ENCODE measurements at regions not wholly inside any gene's neighbourhood (a gene's known extent, or its start where the extent isn't known, plus 50 kb on each side); places are given as distances from the start of the nearest gene placed in this dataset.

DNA sequence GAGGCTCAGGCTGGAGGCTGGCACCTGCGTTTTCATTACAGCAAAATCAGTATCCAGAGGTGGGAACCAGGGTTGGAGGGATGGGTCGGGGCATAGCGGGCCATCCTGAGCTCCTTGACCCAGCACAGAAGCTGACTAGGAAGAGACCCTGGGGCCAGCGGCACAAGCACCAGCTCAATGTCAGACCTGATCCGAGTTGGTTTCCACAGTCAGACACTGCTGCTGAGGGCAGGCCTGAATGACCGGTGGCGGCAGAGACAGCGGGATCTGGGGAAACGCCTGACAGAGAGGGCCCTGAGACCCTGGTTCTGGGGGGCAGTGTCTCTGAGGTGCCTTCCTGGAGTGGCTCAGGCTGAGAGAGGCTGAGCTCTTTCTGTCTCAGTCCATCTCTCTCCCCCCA is 162.0 kb upstream of the C1orf174 start:
- TF ChIP-seq, protein P1, sequence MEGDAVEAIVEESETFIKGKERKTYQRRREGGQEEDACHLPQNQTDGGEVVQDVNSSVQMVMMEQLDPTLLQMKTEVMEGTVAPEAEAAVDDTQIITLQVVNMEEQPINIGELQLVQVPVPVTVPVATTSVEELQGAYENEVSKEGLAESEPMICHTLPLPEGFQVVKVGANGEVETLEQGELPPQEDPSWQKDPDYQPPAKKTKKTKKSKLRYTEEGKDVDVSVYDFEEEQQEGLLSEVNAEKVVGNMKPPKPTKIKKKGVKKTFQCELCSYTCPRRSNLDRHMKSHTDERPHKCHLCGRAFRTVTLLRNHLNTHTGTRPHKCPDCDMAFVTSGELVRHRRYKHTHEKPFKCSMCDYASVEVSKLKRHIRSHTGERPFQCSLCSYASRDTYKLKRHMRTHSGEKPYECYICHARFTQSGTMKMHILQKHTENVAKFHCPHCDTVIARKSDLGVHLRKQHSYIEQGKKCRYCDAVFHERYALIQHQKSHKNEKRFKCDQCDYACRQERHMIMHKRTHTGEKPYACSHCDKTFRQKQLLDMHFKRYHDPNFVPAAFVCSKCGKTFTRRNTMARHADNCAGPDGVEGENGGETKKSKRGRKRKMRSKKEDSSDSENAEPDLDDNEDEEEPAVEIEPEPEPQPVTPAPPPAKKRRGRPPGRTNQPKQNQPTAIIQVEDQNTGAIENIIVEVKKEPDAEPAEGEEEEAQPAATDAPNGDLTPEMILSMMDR (IDR thresholded peaks at IDR 0.05), result no peak
- TF ChIP-seq POLR2A (IDR thresholded peaks at IDR 0.05) (no peak), EP300 (IDR thresholded peaks at IDR 0.05) (no peak)

Data from tibial nerve (tissue), 4 donors.